ENCODE measurements at regions not wholly inside any gene's neighbourhood (a gene's known extent, or its start where the extent isn't known, plus 50 kb on each side); places are given as distances from the start of the nearest gene placed in this dataset.

DNA sequence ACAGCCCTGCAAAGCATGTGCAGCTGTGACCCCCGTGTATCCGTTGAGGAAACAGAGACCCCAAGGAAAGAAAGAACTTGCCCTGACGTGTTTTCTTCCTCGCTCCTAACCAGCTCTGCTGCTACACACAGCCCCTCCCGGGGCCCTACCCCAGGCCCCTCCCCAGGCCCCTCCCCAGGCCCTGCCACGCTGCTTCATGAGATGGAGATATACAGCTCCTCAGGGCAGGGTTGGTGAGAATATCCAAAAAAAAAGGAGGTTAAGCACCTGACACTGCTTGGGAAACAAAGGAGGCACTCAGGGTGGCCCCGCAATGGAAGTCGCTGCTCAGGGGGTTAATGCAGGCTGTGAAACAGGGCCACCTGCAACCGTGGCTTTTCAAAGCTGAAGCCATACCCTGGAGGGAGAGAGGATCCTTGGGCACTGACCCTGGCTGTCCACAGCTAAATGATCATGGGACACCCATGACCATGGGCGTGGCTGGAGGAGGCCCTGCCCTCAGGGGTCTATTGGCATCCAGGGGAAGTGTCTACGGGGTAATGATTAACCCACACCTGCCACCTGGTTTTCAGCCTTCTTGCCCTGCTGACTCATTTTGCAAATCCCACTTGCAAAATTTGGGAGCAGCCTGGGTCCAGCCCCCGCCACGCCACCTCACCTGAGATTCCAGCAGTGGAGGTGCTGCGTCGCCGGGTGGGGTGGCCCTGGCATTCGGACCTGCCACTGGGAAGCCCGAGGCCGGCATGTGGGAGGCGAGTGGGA, 112.1 kb upstream of the ANO1 start:
- TF ChIP-seq, protein P1, sequence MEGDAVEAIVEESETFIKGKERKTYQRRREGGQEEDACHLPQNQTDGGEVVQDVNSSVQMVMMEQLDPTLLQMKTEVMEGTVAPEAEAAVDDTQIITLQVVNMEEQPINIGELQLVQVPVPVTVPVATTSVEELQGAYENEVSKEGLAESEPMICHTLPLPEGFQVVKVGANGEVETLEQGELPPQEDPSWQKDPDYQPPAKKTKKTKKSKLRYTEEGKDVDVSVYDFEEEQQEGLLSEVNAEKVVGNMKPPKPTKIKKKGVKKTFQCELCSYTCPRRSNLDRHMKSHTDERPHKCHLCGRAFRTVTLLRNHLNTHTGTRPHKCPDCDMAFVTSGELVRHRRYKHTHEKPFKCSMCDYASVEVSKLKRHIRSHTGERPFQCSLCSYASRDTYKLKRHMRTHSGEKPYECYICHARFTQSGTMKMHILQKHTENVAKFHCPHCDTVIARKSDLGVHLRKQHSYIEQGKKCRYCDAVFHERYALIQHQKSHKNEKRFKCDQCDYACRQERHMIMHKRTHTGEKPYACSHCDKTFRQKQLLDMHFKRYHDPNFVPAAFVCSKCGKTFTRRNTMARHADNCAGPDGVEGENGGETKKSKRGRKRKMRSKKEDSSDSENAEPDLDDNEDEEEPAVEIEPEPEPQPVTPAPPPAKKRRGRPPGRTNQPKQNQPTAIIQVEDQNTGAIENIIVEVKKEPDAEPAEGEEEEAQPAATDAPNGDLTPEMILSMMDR (IDR thresholded peaks at IDR 0.05): no peak
- TF ChIP-seq POLR2AphosphoS5 (IDR thresholded peaks at IDR 0.05; ENCODE audit: low read depth, low read length): no peak
- no peak for TF ChIP-seq TCF7L2 (IDR thresholded peaks at IDR 0.05; ENCODE audit: low read depth, low read length)

All from Panc1 (cell line).